C4-2B (cell line): ENCODE measurements at regions not wholly inside any gene's neighbourhood (a gene's known extent, or its start where the extent isn't known, plus 50 kb on each side); places are given as distances from the start of the nearest gene placed in this dataset.

Source experiments
- H3K27ac ChIP-seq: fragments of 450-650 bp; 2 replicates; pipeline ENCODE4 v1.5.1; 2017
- CTCF ChIP-seq: fragments of 450-650 bp; conservative IDR thresholded peaks from 2 replicates; pipeline ENCODE4 v1.5.1; 2017; ENCODE audit warnings: mild to moderate bottlenecking
- ZFX ChIP-seq: fragments of 450-650 bp; IDR thresholded peaks from 2 replicates; pipeline ENCODE4 v1.6.1; 2017

- H3K27ac ChIP-seq, result no peak overlapping the region
- TF ChIP-seq ZFX, result no peak
- no peak for TF ChIP-seq CTCF
These were observed 830.1 kb upstream of the ZEB2 start for GRCh38 chr2:145350011-145350410.

GRCh38 chr2:145344076-145344724, 824.3 kb upstream of the ZEB2 start:
- TF ChIP-seq CTCF, result no peak
- TF ChIP-seq ZFX, result no peak
- no peak overlapping the region for H3K27ac ChIP-seq

- TF ChIP-seq ZFX, result no peak
- TF ChIP-seq CTCF, result no peak
- no peak overlapping the region for H3K27ac ChIP-seq
These were observed 823.4 kb upstream of the ZEB2 start for GRCh38 chr2:145343287-145343686.

- TF ChIP-seq ZFX, result no peak
- TF ChIP-seq CTCF, result no peak
- H3K27ac ChIP-seq, result no peak overlapping the region
These were observed 821.6 kb upstream of the ZEB2 start for GRCh38 chr2:145341536-145341935.

GRCh38 chr2:145339646-145340045, 819.7 kb upstream of the ZEB2 start:
- TF ChIP-seq CTCF, result no peak
- no peak for TF ChIP-seq ZFX
- H3K27ac ChIP-seq, result no peak overlapping the region

DNA sequence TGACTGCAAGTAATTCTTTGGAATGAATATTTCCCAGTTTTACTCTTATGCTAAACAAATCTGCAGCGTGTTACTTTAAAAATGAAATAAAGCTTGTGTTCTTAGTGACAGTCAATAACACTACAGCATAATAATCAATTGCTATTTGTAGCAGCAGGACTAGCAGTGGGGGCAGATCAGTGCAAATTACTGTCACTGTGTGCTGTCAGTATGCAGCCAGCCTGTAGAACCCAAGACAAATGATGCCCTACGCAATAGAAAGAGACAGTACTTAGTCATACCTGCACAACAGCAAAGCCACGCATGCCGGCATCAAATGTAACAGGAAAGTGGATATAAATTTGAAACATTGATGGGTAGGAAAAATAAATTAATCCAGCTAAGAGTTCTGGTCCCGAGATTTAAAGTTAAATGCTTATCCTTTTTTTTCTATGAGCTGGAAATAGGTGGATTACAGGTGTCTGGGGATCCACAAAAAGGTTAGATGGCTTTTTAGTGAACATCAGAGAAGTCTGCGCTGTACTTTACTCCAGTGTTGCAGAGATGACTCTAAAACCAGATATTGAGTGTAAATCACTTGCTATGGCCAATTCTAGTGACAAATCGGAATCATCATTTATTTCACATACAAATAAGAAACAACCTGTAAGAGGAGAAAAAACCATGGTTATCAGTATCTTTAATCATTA, 812.4 kb upstream of the ZEB2 start:
- H3K27ac ChIP-seq, result no peak overlapping the region
- no peak for TF ChIP-seq ZFX
- no peak for TF ChIP-seq CTCF

DNA sequence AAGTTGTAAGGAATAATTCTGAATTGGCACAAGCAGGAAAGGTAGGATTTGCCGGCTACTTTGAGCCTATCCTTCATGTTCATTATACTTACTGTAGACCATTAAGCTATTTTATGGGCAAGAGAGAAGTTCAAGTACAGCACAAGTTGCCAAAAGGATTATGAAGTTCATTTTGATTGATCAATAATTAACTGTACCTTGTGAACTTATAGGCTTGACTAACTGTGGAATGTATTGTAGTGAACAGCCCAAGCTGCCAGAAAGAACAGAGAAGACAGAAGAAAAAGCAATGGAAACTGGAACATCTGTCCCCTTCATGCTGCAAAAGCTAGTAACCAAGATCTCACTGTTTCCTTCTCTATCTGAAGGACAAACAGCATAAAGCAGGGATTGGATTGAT, 810.1 kb upstream of the ZEB2 start:
- TF ChIP-seq ZFX (no peak), CTCF (no peak)
- no peak overlapping the region for H3K27ac ChIP-seq
